Panc1 (cell line): ENCODE measurements at regions not wholly inside any gene's neighbourhood (a gene's known extent, or its start where the extent isn't known, plus 50 kb on each side); places are given as distances from the start of the nearest gene placed in this dataset.

Experiments used
- POLR2AphosphoS5 ChIP-seq: IDR thresholded peaks from 2 replicates; pipeline ENCODE4 v1.6.1; 2012; ENCODE audit warnings: mild to moderate bottlenecking, low read depth, low read length, moderate library complexity
- SIN3A ChIP-seq: IDR thresholded peaks from 2 replicates; pipeline ENCODE4 v1.6.1; 2012; ENCODE audit warnings: low read depth, mild to moderate bottlenecking, low read length, moderate library complexity, borderline replicate concordance; ENCODE audit not compliant: insufficient read depth
- TCF7L2 ChIP-seq: IDR thresholded peaks from 2 replicates; pipeline ENCODE4 v1.6.1; 2011; ENCODE audit warnings: mild to moderate bottlenecking, low read depth, low read length, inconsistent platforms
- TF ChIP-seq, protein P1 (sequence below): fragments of 450-650 bp; IDR thresholded peaks from 2 replicates; pipeline ENCODE4 v1.5.1; 2017; ENCODE audit warnings: mild to moderate bottlenecking
- TF ChIP-seq, protein P2 (sequence below), 2 experiments: IDR thresholded peaks; 2 replicates each; pipeline ENCODE4 v1.6.1; 2011 to 2012; ENCODE audit warnings: low read depth in 2 of 2, control low read depth in 1 of 2, low read length in 1 of 2, mild to moderate bottlenecking in 1 of 2, moderate library complexity in 1 of 2; ENCODE audit not compliant: insufficient read depth in 1 of 2

DNA sequence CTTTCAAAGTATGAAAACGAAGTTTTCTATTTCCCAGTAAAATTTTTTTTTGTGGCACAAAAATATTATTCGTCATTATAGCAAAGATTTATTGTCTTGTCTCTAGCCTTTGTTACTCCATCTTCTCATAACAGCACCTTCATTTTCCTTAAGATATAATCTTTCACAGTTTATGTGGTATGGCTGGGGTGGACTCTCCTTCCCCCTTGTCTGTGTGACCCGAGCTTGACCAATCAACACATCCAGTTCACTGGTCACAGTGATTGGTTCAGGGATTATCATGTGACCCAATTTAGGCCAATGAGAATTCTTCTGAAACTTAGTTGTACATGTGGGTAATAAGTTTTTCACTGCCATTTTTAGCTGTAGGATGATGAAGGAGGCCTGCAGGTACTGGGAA, 71.2 kb upstream of the DCBLD2 start:
- TF ChIP-seq, protein P1, sequence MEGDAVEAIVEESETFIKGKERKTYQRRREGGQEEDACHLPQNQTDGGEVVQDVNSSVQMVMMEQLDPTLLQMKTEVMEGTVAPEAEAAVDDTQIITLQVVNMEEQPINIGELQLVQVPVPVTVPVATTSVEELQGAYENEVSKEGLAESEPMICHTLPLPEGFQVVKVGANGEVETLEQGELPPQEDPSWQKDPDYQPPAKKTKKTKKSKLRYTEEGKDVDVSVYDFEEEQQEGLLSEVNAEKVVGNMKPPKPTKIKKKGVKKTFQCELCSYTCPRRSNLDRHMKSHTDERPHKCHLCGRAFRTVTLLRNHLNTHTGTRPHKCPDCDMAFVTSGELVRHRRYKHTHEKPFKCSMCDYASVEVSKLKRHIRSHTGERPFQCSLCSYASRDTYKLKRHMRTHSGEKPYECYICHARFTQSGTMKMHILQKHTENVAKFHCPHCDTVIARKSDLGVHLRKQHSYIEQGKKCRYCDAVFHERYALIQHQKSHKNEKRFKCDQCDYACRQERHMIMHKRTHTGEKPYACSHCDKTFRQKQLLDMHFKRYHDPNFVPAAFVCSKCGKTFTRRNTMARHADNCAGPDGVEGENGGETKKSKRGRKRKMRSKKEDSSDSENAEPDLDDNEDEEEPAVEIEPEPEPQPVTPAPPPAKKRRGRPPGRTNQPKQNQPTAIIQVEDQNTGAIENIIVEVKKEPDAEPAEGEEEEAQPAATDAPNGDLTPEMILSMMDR = no peak
- no peak for TF ChIP-seq POLR2AphosphoS5
- TF ChIP-seq, protein P2, sequence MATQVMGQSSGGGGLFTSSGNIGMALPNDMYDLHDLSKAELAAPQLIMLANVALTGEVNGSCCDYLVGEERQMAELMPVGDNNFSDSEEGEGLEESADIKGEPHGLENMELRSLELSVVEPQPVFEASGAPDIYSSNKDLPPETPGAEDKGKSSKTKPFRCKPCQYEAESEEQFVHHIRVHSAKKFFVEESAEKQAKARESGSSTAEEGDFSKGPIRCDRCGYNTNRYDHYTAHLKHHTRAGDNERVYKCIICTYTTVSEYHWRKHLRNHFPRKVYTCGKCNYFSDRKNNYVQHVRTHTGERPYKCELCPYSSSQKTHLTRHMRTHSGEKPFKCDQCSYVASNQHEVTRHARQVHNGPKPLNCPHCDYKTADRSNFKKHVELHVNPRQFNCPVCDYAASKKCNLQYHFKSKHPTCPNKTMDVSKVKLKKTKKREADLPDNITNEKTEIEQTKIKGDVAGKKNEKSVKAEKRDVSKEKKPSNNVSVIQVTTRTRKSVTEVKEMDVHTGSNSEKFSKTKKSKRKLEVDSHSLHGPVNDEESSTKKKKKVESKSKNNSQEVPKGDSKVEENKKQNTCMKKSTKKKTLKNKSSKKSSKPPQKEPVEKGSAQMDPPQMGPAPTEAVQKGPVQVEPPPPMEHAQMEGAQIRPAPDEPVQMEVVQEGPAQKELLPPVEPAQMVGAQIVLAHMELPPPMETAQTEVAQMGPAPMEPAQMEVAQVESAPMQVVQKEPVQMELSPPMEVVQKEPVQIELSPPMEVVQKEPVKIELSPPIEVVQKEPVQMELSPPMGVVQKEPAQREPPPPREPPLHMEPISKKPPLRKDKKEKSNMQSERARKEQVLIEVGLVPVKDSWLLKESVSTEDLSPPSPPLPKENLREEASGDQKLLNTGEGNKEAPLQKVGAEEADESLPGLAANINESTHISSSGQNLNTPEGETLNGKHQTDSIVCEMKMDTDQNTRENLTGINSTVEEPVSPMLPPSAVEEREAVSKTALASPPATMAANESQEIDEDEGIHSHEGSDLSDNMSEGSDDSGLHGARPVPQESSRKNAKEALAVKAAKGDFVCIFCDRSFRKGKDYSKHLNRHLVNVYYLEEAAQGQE (IDR thresholded peaks at IDR 0.05; ENCODE audit: insufficient read depth in 1 of 2, low read depth in 2 of 2, low read length in 1 of 2) = no peak
- TF ChIP-seq TCF7L2 = no peak
- TF ChIP-seq SIN3A = no peak
